ENCODE measurements at regions not wholly inside any gene's neighbourhood (a gene's known extent, or its start where the extent isn't known, plus 50 kb on each side); places are given as distances from the start of the nearest gene placed in this dataset.
"Not testable (repeated sequence)": the region's sequence is repeated elsewhere in the genome, so short reads cannot be mapped to it uniquely, and the experiment has no call there.

DNA sequence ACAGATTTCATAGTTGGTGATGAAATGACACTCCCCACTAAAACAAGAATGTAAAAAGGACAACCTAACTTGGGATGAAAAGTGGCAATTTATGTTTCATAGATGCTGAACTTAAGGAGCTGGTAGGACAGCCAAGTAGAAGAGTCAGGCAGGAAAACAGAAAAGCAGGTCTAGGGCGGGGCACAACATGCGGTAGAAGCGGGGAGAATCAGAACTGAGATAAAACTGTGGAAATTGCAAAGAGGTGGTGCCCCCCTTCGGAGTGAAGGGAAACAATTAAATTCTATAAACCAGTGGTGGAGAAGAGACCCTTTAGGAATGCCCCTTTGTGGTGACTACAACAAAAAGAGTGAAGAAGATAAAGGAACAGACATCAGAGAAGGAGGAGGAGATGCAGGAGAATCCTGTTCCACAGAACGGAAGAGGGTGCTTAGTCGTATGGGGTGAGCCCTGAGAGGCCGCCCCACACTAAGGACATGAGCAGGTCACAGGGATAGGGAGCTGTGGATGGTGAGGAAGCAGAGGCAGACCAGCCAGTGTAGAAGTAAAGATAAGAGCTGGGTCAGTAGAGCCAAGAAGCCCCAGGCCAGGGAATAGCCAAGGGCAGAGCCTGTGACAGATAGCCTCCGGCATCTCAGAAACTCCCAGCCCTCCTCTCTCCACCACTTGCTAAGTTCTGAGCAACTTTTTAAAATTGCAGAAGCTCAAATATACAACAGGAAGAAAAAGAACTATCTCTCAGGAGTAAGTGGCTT, 100.3 kb upstream of the DOCK9 start:
- Histone ChIP-seq H3K4me1 (ENCODE audit: control insufficient read depth, insufficient read depth, low read length) (no peaks in the 10 kb centered on the region), H3K9me3 (ENCODE audit: control insufficient read depth, insufficient read depth, low read depth, low read length) (no peaks in the 10 kb centered on the region), H3K9ac (ENCODE audit: low read length) (no peak overlapping the region), H3K27ac (ENCODE audit: low read depth, low read length) (no peak overlapping the region), H3K36me3 (ENCODE audit: control insufficient read depth, insufficient read depth, low read length) (no peaks in the 10 kb centered on the region; the same call in 1 of the 2 replicates), H3K27me3 (ENCODE audit: control insufficient read depth, insufficient read depth, low read length) (no peaks in the 10 kb centered on the region), H3K4me3 (ENCODE audit: low read depth, low read length) (no peak overlapping the region)

DNA sequence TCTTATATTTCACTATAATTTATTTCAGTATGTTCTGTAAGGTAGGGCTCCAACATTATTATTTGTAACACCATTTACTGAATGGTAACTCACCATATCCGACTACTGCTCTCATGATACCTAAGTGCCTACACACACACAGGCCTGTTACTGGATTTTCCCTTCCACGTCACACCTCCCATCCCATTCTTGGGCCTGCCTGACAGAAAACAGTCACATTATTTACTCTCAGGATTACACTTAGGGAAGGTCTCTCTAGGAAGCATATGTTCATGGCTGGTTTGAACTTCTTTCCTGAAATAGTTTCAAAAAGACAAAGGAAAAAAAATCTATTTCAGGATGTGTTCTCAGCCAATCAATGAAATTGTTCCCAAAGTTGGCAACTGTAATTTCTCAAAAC, 102.3 kb upstream of the DOCK9 start:
- H3K4me1 ChIP-seq (ENCODE audit: control insufficient read depth, insufficient read depth, low read length) = 0 out of 2 replicates have a peak, but pooled peaks cover 4% of the 10 kb centered on the region
- no peak overlapping the region for H3K4me3 ChIP-seq (ENCODE audit: low read depth, low read length)
- H3K36me3 ChIP-seq (ENCODE audit: control insufficient read depth, insufficient read depth, low read length) = no peaks in the 10 kb centered on the region; the same call in 1 of the 2 replicates
- no peaks in the 10 kb centered on the region for H3K9me3 ChIP-seq (ENCODE audit: control insufficient read depth, insufficient read depth, low read depth, low read length)
- H3K27ac ChIP-seq (ENCODE audit: low read depth, low read length) = no peak overlapping the region
- H3K27me3 ChIP-seq (ENCODE audit: control insufficient read depth, insufficient read depth, low read length) = peaks cover 15% of the 10 kb centered on the region
- H3K9ac ChIP-seq (ENCODE audit: low read length) = no peak overlapping the region

DNA sequence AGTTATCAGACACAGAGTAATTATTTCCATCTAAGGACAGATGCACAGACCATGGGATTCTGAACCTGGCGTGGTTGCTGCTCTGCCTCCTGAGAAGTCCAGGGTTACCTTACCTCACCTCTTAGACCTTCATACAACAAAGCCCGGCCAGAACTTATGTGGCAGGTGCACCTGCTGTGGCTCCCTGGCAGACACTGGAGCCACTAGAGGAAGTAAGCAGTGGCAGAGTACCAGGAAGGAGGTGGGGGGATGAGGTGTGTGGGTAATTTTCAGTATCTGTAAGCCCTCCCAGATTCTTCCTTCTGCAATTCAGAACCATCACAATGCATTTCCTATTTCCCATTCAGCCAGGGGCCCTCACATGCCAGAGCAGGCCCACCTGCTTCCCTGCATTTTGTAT, 106.1 kb upstream of the DOCK9 start:
- H3K27me3 ChIP-seq (ENCODE audit: control insufficient read depth, insufficient read depth, low read length) = peaks cover 38% of the 10 kb centered on the region
- no peak overlapping the region for H3K27ac ChIP-seq (ENCODE audit: low read depth, low read length)
- no peaks in the 10 kb centered on the region for H3K36me3 ChIP-seq (ENCODE audit: control insufficient read depth, insufficient read depth, low read length)
- no peaks in the 10 kb centered on the region for H3K9me3 ChIP-seq (ENCODE audit: control insufficient read depth, insufficient read depth, low read depth, low read length)
- H3K4me3 ChIP-seq (ENCODE audit: low read depth, low read length) = no peak overlapping the region
- H3K4me1 ChIP-seq (ENCODE audit: control insufficient read depth, insufficient read depth, low read length) = peaks cover 12% of the 10 kb centered on the region; the same call in 1 of the 2 replicates
- no peak overlapping the region for H3K9ac ChIP-seq (ENCODE audit: low read length)

DNA sequence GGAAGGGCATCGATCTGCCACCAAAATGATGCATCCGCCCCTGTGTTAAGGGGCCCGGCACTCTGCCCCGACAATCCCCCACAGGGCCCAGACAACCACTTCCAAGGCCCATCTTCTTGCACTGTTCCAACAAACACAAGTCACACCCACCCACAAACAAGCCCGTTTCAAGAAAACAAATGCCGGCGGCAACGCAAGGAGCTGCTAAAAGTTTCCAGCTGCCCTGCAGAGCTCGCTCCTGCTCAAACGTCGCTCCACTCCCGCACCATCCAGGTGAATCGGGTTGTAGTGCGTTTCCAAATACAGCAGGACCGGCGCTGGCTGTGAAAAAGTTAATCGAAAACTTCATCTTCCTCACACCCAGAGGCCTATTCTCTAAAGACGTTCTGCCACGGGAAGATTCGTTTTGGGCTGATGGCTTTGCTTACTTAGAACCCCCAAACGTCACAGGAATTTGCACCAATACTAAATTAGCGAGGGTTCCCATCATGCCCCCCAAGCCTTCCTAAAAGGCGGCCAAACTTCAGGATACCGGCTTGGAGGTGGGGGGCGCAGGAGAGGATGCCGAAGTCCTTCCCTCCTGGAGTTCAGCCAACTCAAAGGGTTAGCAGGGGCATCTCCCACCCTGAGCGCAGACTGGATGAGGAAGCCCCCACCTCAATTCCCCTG, 107.4 kb upstream of the DOCK9 start:
- no peaks in the 10 kb centered on the region for H3K9me3 ChIP-seq (ENCODE audit: control insufficient read depth, insufficient read depth, low read depth, low read length)
- no peaks in the 10 kb centered on the region for H3K36me3 ChIP-seq (ENCODE audit: control insufficient read depth, insufficient read depth, low read length)
- H3K27me3 ChIP-seq (ENCODE audit: control insufficient read depth, insufficient read depth, low read length) = peaks cover 38% of the 10 kb centered on the region
- H3K4me1 ChIP-seq (ENCODE audit: control insufficient read depth, insufficient read depth, low read length) = peaks cover 12% of the 10 kb centered on the region; the same call in 1 of the 2 replicates
- no peak overlapping the region for H3K27ac ChIP-seq (ENCODE audit: low read depth, low read length)
- H3K4me3 ChIP-seq (ENCODE audit: low read depth, low read length) = peak overlapping the region; percentile 74
- H3K9ac ChIP-seq (ENCODE audit: low read length) = peak overlapping the region; percentile 37

DNA sequence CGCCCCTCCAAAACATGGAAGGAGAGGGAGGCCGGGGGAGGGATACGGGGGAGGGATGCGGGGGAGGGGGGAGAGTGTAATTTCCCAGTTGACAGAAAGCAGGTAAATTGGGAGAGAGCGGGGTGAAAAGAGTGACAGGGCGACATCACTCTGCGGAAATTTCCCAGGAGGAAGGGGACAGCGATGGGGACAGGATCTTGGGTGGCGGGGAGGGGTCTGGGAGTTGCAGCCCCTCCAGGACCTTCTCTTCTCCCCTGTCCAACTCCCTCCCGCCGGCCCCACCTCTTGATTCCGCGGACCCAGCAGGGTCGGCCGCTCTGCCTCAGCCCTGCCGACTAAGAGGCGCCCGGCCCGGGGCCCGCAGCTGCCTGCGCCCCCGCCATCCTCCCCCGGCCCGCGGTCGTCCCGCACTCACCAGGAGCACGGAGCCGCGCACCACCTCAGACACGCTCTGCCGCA, 108.0 kb upstream of the DOCK9 start:
- Histone ChIP-seq H3K27ac (ENCODE audit: low read depth, low read length) (no peak overlapping the region), H3K4me3 (ENCODE audit: low read depth, low read length) (peak overlapping the region; percentile 74), H3K9ac (ENCODE audit: low read length) (peak overlapping the region; percentile 36), H3K36me3 (ENCODE audit: control insufficient read depth, insufficient read depth, low read length) (no peaks in the 10 kb centered on the region), H3K4me1 (ENCODE audit: control insufficient read depth, insufficient read depth, low read length) (peaks cover 12% of the 10 kb centered on the region; the same call in 1 of the 2 replicates), H3K9me3 (ENCODE audit: control insufficient read depth, insufficient read depth, low read depth, low read length) (no peaks in the 10 kb centered on the region), H3K27me3 (ENCODE audit: control insufficient read depth, insufficient read depth, low read length) (peaks cover 38% of the 10 kb centered on the region)

DNA sequence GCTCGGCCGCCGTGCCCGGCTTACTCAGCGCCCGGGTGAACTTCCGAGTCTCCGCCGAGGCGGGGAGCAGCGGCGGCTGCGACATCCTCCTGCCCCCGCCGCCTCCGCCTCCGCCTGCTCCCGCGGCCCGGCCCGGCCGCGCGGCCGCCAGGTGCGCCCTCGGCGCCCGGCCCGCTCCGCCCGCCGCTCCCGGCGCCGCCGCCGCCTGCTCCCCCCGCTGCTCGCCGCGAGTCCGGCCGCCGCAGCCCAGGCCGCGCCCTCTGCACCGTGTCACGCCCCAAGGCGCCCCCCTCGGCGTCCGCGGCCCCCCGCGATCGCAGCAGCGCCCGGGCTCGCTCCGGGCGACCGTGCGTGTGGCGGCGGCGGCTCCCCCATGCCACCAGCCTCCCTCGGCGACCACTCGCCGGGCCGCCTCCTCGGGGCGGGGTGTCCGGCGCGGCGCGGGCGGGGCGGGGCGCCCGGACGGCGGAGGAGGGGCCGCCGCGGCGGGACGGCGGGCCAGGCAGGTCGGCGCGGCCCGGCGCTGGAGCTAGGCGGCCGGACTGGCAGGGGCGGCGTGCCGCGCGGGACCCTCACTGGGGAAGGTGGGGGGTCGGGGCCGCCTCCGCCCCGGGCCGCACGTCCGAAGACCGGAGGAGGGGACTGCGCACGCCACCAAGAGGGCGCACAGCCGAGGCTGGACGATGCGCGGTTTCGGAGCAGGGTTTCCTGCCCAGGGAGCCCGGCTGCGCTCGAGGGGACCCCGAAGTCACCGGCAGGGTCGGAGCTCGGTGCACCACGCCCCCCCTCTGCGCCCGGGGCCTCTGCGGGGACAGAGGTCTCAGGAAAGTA, 108.6 kb upstream of the DOCK9 start:
- peaks cover 12% of the 10 kb centered on the region; the same call in 1 of the 2 replicates for H3K4me1 ChIP-seq (ENCODE audit: control insufficient read depth, insufficient read depth, low read length)
- no peaks in the 10 kb centered on the region for H3K9me3 ChIP-seq (ENCODE audit: control insufficient read depth, insufficient read depth, low read depth, low read length)
- peak overlapping the region; percentile 88 for H3K4me3 ChIP-seq (ENCODE audit: low read depth, low read length)
- H3K36me3 ChIP-seq (ENCODE audit: control insufficient read depth, insufficient read depth, low read length) = no peaks in the 10 kb centered on the region
- H3K9ac ChIP-seq (ENCODE audit: low read length) = peak overlapping the region; percentile 61
- peaks cover 38% of the 10 kb centered on the region for H3K27me3 ChIP-seq (ENCODE audit: control insufficient read depth, insufficient read depth, low read length)
- no peak overlapping the region for H3K27ac ChIP-seq (ENCODE audit: low read depth, low read length)

DNA sequence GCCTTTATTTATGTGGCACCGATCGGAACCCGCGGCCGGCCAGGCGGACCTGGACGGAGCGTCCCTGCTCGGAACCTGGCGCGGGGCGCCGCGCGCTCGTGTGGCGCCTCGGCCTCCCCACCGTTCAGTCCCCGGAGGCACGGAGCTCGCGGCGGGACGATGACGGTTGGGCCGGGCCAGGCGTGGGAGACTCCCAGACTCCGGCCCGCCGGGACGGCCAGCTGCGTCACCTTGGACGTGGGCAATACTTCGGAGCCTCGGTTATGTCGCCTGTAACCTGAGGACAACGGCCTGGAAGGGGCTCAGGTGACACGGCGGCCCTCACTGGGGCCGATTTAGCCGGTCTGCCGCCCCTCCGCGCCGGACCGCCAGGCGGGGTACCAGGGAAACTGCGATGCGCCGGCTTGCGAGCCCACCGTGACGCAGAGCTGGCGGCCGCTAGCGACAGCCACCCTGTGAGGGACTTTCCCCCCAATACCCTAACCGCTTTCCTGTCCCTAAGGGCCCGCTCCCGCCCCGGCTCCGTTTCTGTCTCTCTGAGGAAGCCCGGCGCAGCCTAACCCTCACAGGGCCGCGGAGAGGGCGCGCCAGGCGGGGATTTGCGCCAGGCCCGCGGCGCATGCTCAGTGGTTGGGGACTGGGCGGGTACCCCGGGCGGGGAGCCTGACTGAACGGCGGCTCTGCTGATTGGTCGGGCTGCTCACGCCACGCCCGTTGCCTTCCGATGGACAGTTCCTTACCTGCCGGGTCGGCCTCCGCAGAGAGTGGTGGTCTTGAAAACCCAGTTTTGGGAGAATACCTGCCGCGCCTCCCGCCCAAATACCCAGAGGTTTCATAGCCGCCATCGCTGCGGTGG, 109.5 kb upstream of the DOCK9 start:
- Histone ChIP-seq H3K4me1 (ENCODE audit: control insufficient read depth, insufficient read depth, low read length) (peaks cover 12% of the 10 kb centered on the region; the same call in 1 of the 2 replicates), H3K36me3 (ENCODE audit: control insufficient read depth, insufficient read depth, low read length) (no peaks in the 10 kb centered on the region), H3K27me3 (ENCODE audit: control insufficient read depth, insufficient read depth, low read length) (peaks cover 38% of the 10 kb centered on the region), H3K9me3 (ENCODE audit: control insufficient read depth, insufficient read depth, low read depth, low read length) (no peaks in the 10 kb centered on the region), H3K4me3 (ENCODE audit: low read depth, low read length) (peak overlapping the region; percentile 88), H3K27ac (ENCODE audit: low read depth, low read length) (no peak overlapping the region), H3K9ac (ENCODE audit: low read length) (peak overlapping the region; percentile 70)

DNA sequence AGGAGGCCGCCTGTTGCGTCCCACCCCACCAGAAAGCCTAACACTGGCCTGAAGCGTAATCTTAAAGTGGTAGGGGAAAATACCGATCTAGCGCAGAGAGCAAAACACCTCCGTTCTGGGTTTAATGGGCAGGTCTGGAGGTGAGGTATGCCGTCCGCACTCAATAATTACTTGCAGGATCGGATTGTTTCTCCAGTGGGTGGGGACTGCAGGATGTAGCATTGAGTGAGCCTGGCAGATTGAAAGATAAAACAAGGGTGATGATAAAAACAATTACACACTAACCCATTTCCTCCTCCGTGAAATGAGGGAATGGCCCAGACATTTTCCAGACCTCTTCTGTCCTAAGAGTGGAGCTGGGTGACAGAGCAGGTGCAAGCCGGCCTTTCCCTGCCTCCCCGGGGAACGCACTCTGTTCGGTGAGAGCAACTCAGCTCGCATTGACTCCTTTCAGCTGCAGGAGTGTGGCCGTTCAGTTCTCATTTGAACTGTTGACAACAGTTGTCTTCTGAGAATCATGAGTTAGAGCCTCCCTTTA, 110.2 kb upstream of the DOCK9 start:
- Histone ChIP-seq H3K9ac (ENCODE audit: low read length) (peak overlapping the region; percentile 70), H3K4me3 (ENCODE audit: low read depth, low read length) (peak overlapping the region; percentile 88)

DNA sequence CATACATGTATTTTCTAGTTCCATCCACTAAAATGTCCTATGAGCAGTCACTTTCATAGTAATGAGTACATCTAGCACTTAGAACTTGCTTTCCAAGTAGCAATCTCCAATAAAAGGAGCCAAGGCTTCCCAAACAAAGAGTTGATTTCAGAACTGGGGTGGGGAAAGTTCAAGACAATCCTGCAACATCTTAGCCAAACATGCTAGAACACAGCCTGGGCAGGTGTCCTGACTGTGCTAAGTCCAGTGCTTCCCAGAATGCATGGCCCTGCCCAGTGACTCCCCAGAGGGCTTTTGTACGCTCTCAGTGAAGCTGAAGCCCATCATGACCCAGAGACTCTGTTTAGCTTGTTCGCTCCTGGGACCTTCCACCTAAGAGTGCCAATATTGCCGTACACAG, 106.7 kb upstream of the UBAC2 start:
- Histone ChIP-seq H3K9me3 (ENCODE audit: control insufficient read depth, insufficient read depth, low read depth, low read length) (no peaks in the 10 kb centered on the region), H3K9ac (ENCODE audit: low read length) (no peak overlapping the region), H3K36me3 (ENCODE audit: control insufficient read depth, insufficient read depth, low read length) (no peaks in the 10 kb centered on the region), H3K4me3 (ENCODE audit: low read depth, low read length) (no peak overlapping the region), H3K27me3 (ENCODE audit: control insufficient read depth, insufficient read depth, low read length) (no peaks in the 10 kb centered on the region; the same call in 1 of the 2 replicates), H3K4me1 (ENCODE audit: control insufficient read depth, insufficient read depth, low read length) (no peaks in the 10 kb centered on the region), H3K27ac (ENCODE audit: low read depth, low read length) (no peak overlapping the region)

More for the DNA sequence above, 110.2 kb upstream of the DOCK9 start:
- Histone ChIP-seq H3K4me1 (ENCODE audit: control insufficient read depth, insufficient read depth, low read length) (peaks cover 12% of the 10 kb centered on the region; the same call in 1 of the 2 replicates), H3K9me3 (ENCODE audit: control insufficient read depth, insufficient read depth, low read depth, low read length) (no peaks in the 10 kb centered on the region), H3K27ac (ENCODE audit: low read depth, low read length) (no peak overlapping the region), H3K27me3 (ENCODE audit: control insufficient read depth, insufficient read depth, low read length) (peaks cover 38% of the 10 kb centered on the region), H3K36me3 (ENCODE audit: control insufficient read depth, insufficient read depth, low read length) (no peaks in the 10 kb centered on the region)

DNA sequence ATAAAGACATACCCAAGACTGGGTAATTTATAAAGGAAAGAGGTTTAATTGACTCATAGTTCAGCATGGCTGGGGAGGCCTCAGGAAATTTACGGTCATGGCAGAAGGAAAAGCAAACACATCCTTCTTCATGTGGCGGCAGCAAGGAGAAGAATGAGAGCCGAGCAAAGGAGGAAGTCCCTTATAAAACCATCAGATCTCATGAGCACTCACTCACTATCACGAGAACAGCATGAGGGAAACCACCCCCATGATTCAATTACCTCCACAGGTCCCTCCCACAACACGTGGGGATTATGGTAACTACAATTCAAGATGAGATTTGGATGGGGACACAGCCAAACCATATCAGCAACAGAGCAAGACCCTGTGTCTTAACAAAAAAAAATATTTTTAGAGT, 98.8 kb upstream of the UBAC2 start:
- H3K4me1 ChIP-seq (ENCODE audit: control insufficient read depth, insufficient read depth, low read length); H3K9me3 ChIP-seq (ENCODE audit: control insufficient read depth, insufficient read depth, low read depth, low read length); H3K27ac ChIP-seq (ENCODE audit: low read depth, low read length); H3K9ac ChIP-seq (ENCODE audit: low read length); H3K4me3 ChIP-seq (ENCODE audit: low read depth, low read length); H3K27me3 ChIP-seq (ENCODE audit: control insufficient read depth, insufficient read depth, low read length); H3K36me3 ChIP-seq (ENCODE audit: control insufficient read depth, insufficient read depth, low read length): not testable (repeated sequence)
